ENCODE measurements at regions not wholly inside any gene's neighbourhood (a gene's known extent, or its start where the extent isn't known, plus 50 kb on each side); places are given as distances from the start of the nearest gene placed in this dataset.

DNA sequence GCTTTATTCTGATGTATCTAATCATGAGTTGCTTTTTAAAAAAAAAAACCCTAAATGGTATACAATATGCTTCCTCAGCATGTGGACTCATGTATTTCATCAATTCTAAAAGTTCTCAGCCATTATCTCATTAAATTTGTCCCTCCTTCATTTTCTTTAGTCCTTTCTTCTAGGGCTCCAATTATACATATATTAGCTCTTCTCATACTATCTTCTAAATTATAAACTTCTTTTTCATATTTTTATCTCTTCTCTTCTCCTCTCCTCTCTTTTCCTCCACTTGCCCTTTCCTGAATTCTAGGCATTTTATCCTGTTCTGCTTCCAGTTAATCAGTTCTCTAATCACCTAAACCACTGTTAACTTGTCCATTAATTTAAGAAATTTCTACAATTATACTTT lies 55.0 kb upstream of the IL33 start:
- Histone ChIP-seq H2AFZ (ENCODE audit: low read depth, low read length) (no peak overlapping the region), H3K9me3 (ENCODE audit: low read length) (no peaks in the 10 kb centered on the region), H3K4me2 (ENCODE audit: low read length) (no peak overlapping the region), H4K20me1 (ENCODE audit: insufficient read depth) (no peaks in the 10 kb centered on the region), H3K9ac (ENCODE audit: low read length) (no peak overlapping the region), H3K4me3 (ENCODE audit: low read length) (no peak overlapping the region), H3K27me3 (ENCODE audit: insufficient read depth, low read depth, low read length) (no peaks in the 10 kb centered on the region), H3F3A (ENCODE audit: insufficient read depth, low read length, poor library complexity, severe bottlenecking) (no peaks in the 10 kb centered on the region), H3K79me2 (replicated peaks; ENCODE audit: insufficient read depth, low read length) (no peaks in the 10 kb centered on the region), H3K36me3 (ENCODE audit: insufficient read depth, low read length) (no peaks in the 10 kb centered on the region), H3K9me2 (ENCODE audit: insufficient read depth, low read length) (no peaks in the 10 kb centered on the region), H3K27ac (ENCODE audit: low read length) (no peak overlapping the region)
- TF ChIP-seq RAD21 (conservative IDR thresholded peaks at IDR 0.05) = no peak
- TF ChIP-seq SMC3 (conservative IDR thresholded peaks at IDR 0.05; ENCODE audit: poor library complexity) = no peak
- no peak for TF ChIP-seq EP300 (conservative IDR thresholded peaks at IDR 0.05; ENCODE audit: poor library complexity, severe bottlenecking)
- TF ChIP-seq POLR2AphosphoS5 (IDR thresholded peaks at IDR 0.05) = no peak
- no peak for TF ChIP-seq CTCF (IDR thresholded peaks at IDR 0.05; ENCODE audit: poor library complexity, severe bottlenecking)
- TF ChIP-seq EZH2 (IDR thresholded peaks at IDR 0.05; ENCODE audit: borderline replicate concordance, insufficient read depth, low read length, poor library complexity, severe bottlenecking) = no peak
- no peak for TF ChIP-seq MXI1 (conservative IDR thresholded peaks at IDR 0.05; ENCODE audit: poor library complexity, severe bottlenecking)
- no peak for TF ChIP-seq TAF1 (IDR thresholded peaks at IDR 0.05; ENCODE audit: low read depth)
- no peak for TF ChIP-seq REST (IDR thresholded peaks at IDR 0.05; ENCODE audit: borderline replicate concordance)

DNA sequence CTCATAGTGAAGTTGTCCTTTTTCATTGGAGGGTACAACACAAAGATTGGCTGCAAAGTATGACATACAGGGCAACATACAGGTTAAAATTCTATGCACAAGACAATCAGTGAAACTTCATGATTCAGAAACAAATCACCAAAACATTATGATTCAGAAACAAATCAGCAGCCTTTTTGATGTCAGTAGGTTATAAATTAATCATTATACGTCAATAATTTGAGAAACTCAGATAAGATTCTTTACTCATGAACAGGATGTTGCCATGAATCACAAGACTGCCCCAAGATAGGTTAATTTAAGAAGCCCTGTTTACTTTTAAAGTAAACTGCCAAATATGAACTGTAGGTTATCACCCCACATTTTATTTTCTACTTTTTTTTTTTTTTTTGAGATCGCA lies 62.2 kb upstream of the IL33 start:
- Histone ChIP-seq H4K20me1 (ENCODE audit: insufficient read depth) (no peaks in the 10 kb centered on the region), H3K9me2 (ENCODE audit: insufficient read depth, low read length) (no peaks in the 10 kb centered on the region), H3K9me3 (ENCODE audit: low read length) (no peaks in the 10 kb centered on the region), H3K27ac (ENCODE audit: low read length) (no peak overlapping the region), H3K27me3 (ENCODE audit: insufficient read depth, low read depth, low read length) (no peaks in the 10 kb centered on the region), H2AFZ (ENCODE audit: low read depth, low read length) (no peak overlapping the region), H3K4me2 (ENCODE audit: low read length) (no peak overlapping the region), H3K79me2 (replicated peaks; ENCODE audit: insufficient read depth, low read length) (no peaks in the 10 kb centered on the region), H3F3A (ENCODE audit: insufficient read depth, low read length, poor library complexity, severe bottlenecking) (no peaks in the 10 kb centered on the region), H3K9ac (ENCODE audit: low read length) (no peak overlapping the region), H3K36me3 (ENCODE audit: insufficient read depth, low read length) (no peaks in the 10 kb centered on the region), H3K4me3 (ENCODE audit: low read length) (no peak overlapping the region)
- TF ChIP-seq REST (IDR thresholded peaks at IDR 0.05; ENCODE audit: borderline replicate concordance) (no peak), RAD21 (conservative IDR thresholded peaks at IDR 0.05) (no peak), POLR2AphosphoS5 (IDR thresholded peaks at IDR 0.05) (no peak), EZH2 (IDR thresholded peaks at IDR 0.05; ENCODE audit: borderline replicate concordance, insufficient read depth, low read length, poor library complexity, severe bottlenecking) (no peak), MXI1 (conservative IDR thresholded peaks at IDR 0.05; ENCODE audit: poor library complexity, severe bottlenecking) (no peak)
